GM21360 (cell line): ENCODE measurements at regions not wholly inside any gene's neighbourhood (a gene's known extent, or its start where the extent isn't known, plus 50 kb on each side); places are given as distances from the start of the nearest gene placed in this dataset.

ENCODE experiments used
- ATAC-seq: cut with Tn5 transposase; IDR thresholded peaks from one replicate; pipeline ENCODE4 v1.9.1; 2021; ENCODE audit warnings: mild to moderate bottlenecking, moderate library complexity; ENCODE audit not compliant: unreplicated experiment

- no peak for ATAC-seq
Observed at GRCh38 chr4:60116592-60116991, 1083.5 kb upstream of the ADGRL3 start.

- ATAC-seq = no peak
Observed at GRCh38 chr4:60117726-60118323, 1082.3 kb upstream of the ADGRL3 start.

- no peak for ATAC-seq
Observed at GRCh38 chr4:60122820-60123219, 1077.3 kb upstream of the ADGRL3 start.

- no peak for ATAC-seq
Observed at GRCh38 chr4:60128888-60129287, 1071.2 kb upstream of the ADGRL3 start.

GRCh38 chr4:60129740-60130139 is 1070.4 kb upstream of the ADGRL3 start:
- no peak for ATAC-seq

GRCh38 chr4:60133375-60133774 is 1066.8 kb upstream of the ADGRL3 start:
- ATAC-seq = no peak

- no peak for ATAC-seq
Observed at GRCh38 chr4:60134099-60134498, 1066.0 kb upstream of the ADGRL3 start.

- no peak for ATAC-seq
Observed at GRCh38 chr4:60155088-60155487, 1045.0 kb upstream of the ADGRL3 start.

GRCh38 chr4:60173103-60173502 is 1027.0 kb upstream of the ADGRL3 start:
- no peak for ATAC-seq

GRCh38 chr4:60173718-60174117 is 1026.4 kb upstream of the ADGRL3 start:
- ATAC-seq = no peak

- ATAC-seq = no peak
Observed at GRCh38 chr4:60175241-60175640, 1024.9 kb upstream of the ADGRL3 start.

GRCh38 chr4:60187428-60187827 is 1012.7 kb upstream of the ADGRL3 start:
- no peak for ATAC-seq

GRCh38 chr4:60189286-60189685 is 1010.8 kb upstream of the ADGRL3 start:
- no peak for ATAC-seq

GRCh38 chr4:60194214-60194613 is 1005.9 kb upstream of the ADGRL3 start:
- no peak for ATAC-seq

- no peak for ATAC-seq
Observed at GRCh38 chr4:60195256-60195655, 1004.9 kb upstream of the ADGRL3 start.

GRCh38 chr4:60201052-60201673 is 999.0 kb upstream of the ADGRL3 start:
- ATAC-seq = peak; percentile 78

GRCh38 chr4:60209588-60209987 is 990.5 kb upstream of the ADGRL3 start:
- no peak for ATAC-seq

- no peak for ATAC-seq
Observed at GRCh38 chr4:60215906-60216305, 984.2 kb upstream of the ADGRL3 start.

GRCh38 chr4:60216752-60217151 is 983.4 kb upstream of the ADGRL3 start:
- ATAC-seq = no peak

- ATAC-seq = no peak
Observed at GRCh38 chr4:60221866-60222265, 978.3 kb upstream of the ADGRL3 start.

GRCh38 chr4:60223208-60223923 is 976.8 kb upstream of the ADGRL3 start:
- no peak for ATAC-seq

- no peak for ATAC-seq
Observed at GRCh38 chr4:60241866-60242265, 958.3 kb upstream of the ADGRL3 start.
